ENCODE measurements at regions not wholly inside any gene's neighbourhood (a gene's known extent, or its start where the extent isn't known, plus 50 kb on each side); places are given as distances from the start of the nearest gene placed in this dataset.

- CTCF ChIA-PET = no interaction called here
- no peak for DNase-seq (ENCODE audit: low read depth, low spot score)
Observed at GRCh38 chr10:56633876-56634452, 272.9 kb upstream of the ZWINT start.

GRCh38 chr10:56632537-56632936 is 271.5 kb upstream of the ZWINT start:
- POLR2A ChIA-PET = no interaction called here
- H3K4me3 ChIP-seq (ENCODE audit: low read depth, low read length) = no peak overlapping the region
- CTCF ChIA-PET = no interaction called here

More at GRCh38 chr10:56633876-56634452, 272.9 kb upstream of the ZWINT start:
- no peak for TF ChIP-seq CTCF (IDR thresholded peaks at IDR 0.05; ENCODE audit: insufficient read depth, low read length, missing control alignments)
- no peak overlapping the region for H3K4me3 ChIP-seq (ENCODE audit: low read depth, low read length)
- POLR2A ChIA-PET = no interaction called here

GRCh38 chr10:56624082-56624481 is 263.0 kb upstream of the ZWINT start:
- TF ChIP-seq CTCF (IDR thresholded peaks at IDR 0.05; ENCODE audit: insufficient read depth, low read length, missing control alignments) = no peak
- DNase-seq (ENCODE audit: low read depth, low spot score) = no peak
- no peak overlapping the region for H3K4me3 ChIP-seq (ENCODE audit: low read depth, low read length)
- ChIA-PET CTCF (no interaction called here), POLR2A (no interaction called here)

More at GRCh38 chr10:56632537-56632936, 271.5 kb upstream of the ZWINT start:
- TF ChIP-seq CTCF (IDR thresholded peaks at IDR 0.05; ENCODE audit: insufficient read depth, low read length, missing control alignments) = no peak
- DNase-seq (ENCODE audit: low read depth, low spot score) = no peak

- ChIA-PET POLR2A (no interaction called here), CTCF (no interaction called here)
- TF ChIP-seq CTCF (IDR thresholded peaks at IDR 0.05; ENCODE audit: insufficient read depth, low read length, missing control alignments) = no peak
- no peak for DNase-seq (ENCODE audit: low read depth, low spot score)
- no peak overlapping the region for H3K4me3 ChIP-seq (ENCODE audit: low read depth, low read length)
Observed at GRCh38 chr10:56623064-56623463, 262.0 kb upstream of the ZWINT start.

GRCh38 chr10:56622335-56622973 is 261.4 kb upstream of the ZWINT start:
- POLR2A ChIA-PET = no interaction called here

GRCh38 chr10:56606202-56606601 is 245.1 kb upstream of the ZWINT start:
- POLR2A ChIA-PET = no interaction called here
- TF ChIP-seq CTCF (IDR thresholded peaks at IDR 0.05; ENCODE audit: insufficient read depth, low read length, missing control alignments) = no peak
- H3K4me3 ChIP-seq (ENCODE audit: low read depth, low read length) = no peak overlapping the region
- no peak for DNase-seq (ENCODE audit: low read depth, low spot score)
- CTCF ChIA-PET = no interaction called here

More at GRCh38 chr10:56622335-56622973, 261.4 kb upstream of the ZWINT start:
- DNase-seq (ENCODE audit: low read depth, low spot score) = no peak
- CTCF ChIA-PET = no interaction called here
- TF ChIP-seq CTCF (IDR thresholded peaks at IDR 0.05; ENCODE audit: insufficient read depth, low read length, missing control alignments) = no peak
- H3K4me3 ChIP-seq (ENCODE audit: low read depth, low read length) = no peak overlapping the region
